SK-N-MC (cell line): ENCODE measurements at regions not wholly inside any gene's neighbourhood (a gene's known extent, or its start where the extent isn't known, plus 50 kb on each side); places are given as distances from the start of the nearest gene placed in this dataset.

Experiments used
- EZH2 ChIP-seq: fragments of 200-600 bp; sonication (generic); IDR thresholded peaks from one replicate; pipeline ENCODE4 v1.6.1; 2017; ENCODE audit warnings: antibody characterized with exemption
- FOXP2 ChIP-seq: optimal IDR thresholded peaks from 2 replicates; pipeline ENCODE3; 2011; ENCODE audit warnings: mild to moderate bottlenecking, moderate library complexity; ENCODE audit not compliant: insufficient read depth; ENCODE audit errors: extremely low read length, control extremely low read depth
- POLR2AphosphoS5 ChIP-seq: IDR thresholded peaks from 2 replicates; pipeline ENCODE4 v1.6.1; 2012; ENCODE audit warnings: mild to moderate bottlenecking, low read depth, low read length, borderline replicate concordance

GRCh38 chr1:201696217-201696761 lies 132.7 kb upstream of the IPO9 start:
- TF ChIP-seq POLR2AphosphoS5, result no peak
- no peak for TF ChIP-seq EZH2
- TF ChIP-seq FOXP2, result no peak
